ENCODE measurements at regions not wholly inside any gene's neighbourhood (a gene's known extent, or its start where the extent isn't known, plus 50 kb on each side); places are given as distances from the start of the nearest gene placed in this dataset.

GRCh38 chr10:131743190-131744151 lies 157.3 kb upstream of the PPP2R2D start:
- TF ChIP-seq EZH2 (IDR thresholded peaks at IDR 0.05; ENCODE audit: borderline replicate concordance, low read depth, low read length, severe bottlenecking) (no peak), JUN (IDR thresholded peaks at IDR 0.05; ENCODE audit: borderline replicate concordance, insufficient read depth, insufficient read length, low read depth) (no peak), CTCF (IDR thresholded peaks at IDR 0.05; ENCODE audit: extremely low read depth in 1 of 2, insufficient read depth in 1 of 2, low read depth in 1 of 2, low read length in 2 of 2) (no peak), POLR2A (IDR thresholded peaks at IDR 0.05; ENCODE audit: low read depth, low read length) (no peak), FOS (IDR thresholded peaks at IDR 0.05; ENCODE audit: borderline replicate concordance, insufficient read depth, low read length) (no peak), MYC (IDR thresholded peaks at IDR 0.05; ENCODE audit: low read depth, low read length) (no peak)
- no peak for FAIRE-seq
- no TSS peak for BruUV-seq (replicated peaks)
- no peak for DNase-seq (ENCODE audit: low read depth, low spot score)
- Histone ChIP-seq H3K9me3 (replicated peaks; ENCODE audit: control insufficient read depth, insufficient read depth, low read length) (peaks cover 6% of the 10 kb centered on the region), H3K79me2 (ENCODE audit: control insufficient read depth, insufficient read depth, low read length) (no peaks in the 10 kb centered on the region), H3K36me3 (ENCODE audit: control insufficient read depth in 2 of 2, extremely low read depth in 1 of 2, insufficient read depth in 2 of 2, low read length in 2 of 2) (no peaks in the 10 kb centered on the region), H3K27ac (ENCODE audit: insufficient read depth, low read depth, low read length) (no peak overlapping the region), H3K4me3 (replicated peaks in 1 of 3; ENCODE audit: insufficient read depth in 1 of 3, low read depth in 1 of 3, low read length in 3 of 3) (no peak overlapping the region), H4K20me1 (replicated peaks; ENCODE audit: control insufficient read depth, extremely low read depth, insufficient read depth, low read length) (no peaks in the 10 kb centered on the region), H3K4me1 (ENCODE audit: control insufficient read depth, extremely low read depth, insufficient read depth, low read length) (no peaks in the 10 kb centered on the region), H2AFZ (ENCODE audit: low read depth, low read length) (no peak overlapping the region), H3K9ac (replicated peaks; ENCODE audit: extremely low read depth, insufficient read depth, low read length) (no peak overlapping the region), H3K27me3 (ENCODE audit: control insufficient read depth in 2 of 2, insufficient read depth in 2 of 2, low read length in 2 of 2) (no peaks in the 10 kb centered on the region), H3K9me1 (replicated peaks; ENCODE audit: control insufficient read depth, extremely low read depth, insufficient read depth, low read length) (no peaks in the 10 kb centered on the region), H3K4me2 (ENCODE audit: insufficient read depth, low read length) (no peak overlapping the region)
- intact Hi-C loops (cut with micrococcal nuclease) (no loop called here), dilution Hi-C loops (cut with MboI; ENCODE audit: extremely low pct_ligation_motif_present, low sequenced_read_pairs) (no loop called here)
- CTCF ChIA-PET, result no interaction called here
- POLR2A ChIA-PET, result no interaction called here
